ENCODE measurements at regions not wholly inside any gene's neighbourhood (a gene's known extent, or its start where the extent isn't known, plus 50 kb on each side); places are given as distances from the start of the nearest gene placed in this dataset.
"Not testable (repeated sequence)": the region's sequence is repeated elsewhere in the genome, so short reads cannot be mapped to it uniquely, and the experiment has no call there.

- DNase-seq (ENCODE audit: low spot score): no peak
These were observed 59.8 kb upstream of the C5orf63 start for GRCh38 chr5:127133071-127133470.

GRCh38 chr5:127136908-127137307, 63.6 kb upstream of the C5orf63 start:
- no peak for DNase-seq (ENCODE audit: low spot score)

GRCh38 chr5:127143722-127144121, 70.4 kb upstream of the C5orf63 start:
- DNase-seq (ENCODE audit: low spot score): no peak

DNA sequence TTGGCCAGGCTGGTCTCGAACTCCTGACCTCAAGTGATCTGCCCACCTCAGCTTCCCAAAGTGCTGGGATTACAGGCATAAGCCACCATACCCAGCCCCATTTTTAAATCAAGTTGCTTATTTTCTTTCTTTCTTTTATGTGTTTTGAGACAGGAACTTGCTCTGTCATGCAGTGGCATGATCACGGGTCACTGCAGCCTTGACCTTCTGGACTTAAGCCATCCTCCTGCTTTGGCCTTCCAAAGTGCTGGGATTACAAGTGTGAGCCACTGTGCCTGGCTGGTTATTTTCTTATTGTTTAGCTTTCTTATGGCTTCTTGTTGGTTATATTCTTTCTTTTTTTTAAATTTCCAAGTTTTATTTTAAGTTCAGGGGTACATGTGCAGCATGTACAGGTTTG, 79.7 kb upstream of the C5orf63 start:
- no peak for DNase-seq (ENCODE audit: low spot score)

- no peak for DNase-seq (ENCODE audit: low spot score)
These were observed 80.2 kb upstream of the C5orf63 start for GRCh38 chr5:127153521-127153920.

GRCh38 chr5:127163750-127164149, 90.4 kb upstream of the C5orf63 start:
- DNase-seq (ENCODE audit: low spot score): no peak

- no peak for DNase-seq (ENCODE audit: low spot score)
These were observed 97.8 kb upstream of the C5orf63 start for GRCh38 chr5:127170918-127171600.

GRCh38 chr5:127176769-127177168, 103.5 kb upstream of the C5orf63 start:
- DNase-seq (ENCODE audit: low spot score): no peak

GRCh38 chr5:127182631-127183030, 108.0 kb upstream of the MEGF10 start:
- not testable (repeated sequence) for DNase-seq (ENCODE audit: low spot score)

DNA sequence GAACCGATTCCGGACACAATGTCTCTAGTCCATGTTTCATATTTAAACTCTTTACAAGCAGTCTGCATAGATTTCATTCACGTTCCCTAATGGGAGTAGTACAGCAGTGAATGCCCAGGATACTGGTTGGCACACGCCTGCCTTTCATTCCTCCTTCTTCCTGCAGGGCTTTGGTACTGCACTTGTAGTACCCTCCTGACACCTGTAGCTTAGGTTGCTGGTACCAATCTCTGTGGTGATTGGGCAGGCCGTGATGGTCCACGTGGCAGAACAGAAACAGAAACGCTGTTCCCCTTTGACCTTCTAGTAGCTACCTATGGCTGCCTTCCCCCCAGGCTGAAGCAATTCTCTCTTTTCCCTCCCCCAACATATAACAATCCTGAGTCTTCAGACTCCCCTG, 107.3 kb upstream of the MEGF10 start:
- no peak for DNase-seq (ENCODE audit: low spot score)

- peak; percentile 20 for DNase-seq (ENCODE audit: low spot score)
These were observed 105.7 kb upstream of the MEGF10 start for GRCh38 chr5:127184851-127185250.

GRCh38 chr5:127186657-127187056, 103.9 kb upstream of the MEGF10 start:
- DNase-seq (ENCODE audit: low spot score): no peak

GRCh38 chr5:127187706-127188105, 102.9 kb upstream of the MEGF10 start:
- no peak for DNase-seq (ENCODE audit: low spot score)

DNA sequence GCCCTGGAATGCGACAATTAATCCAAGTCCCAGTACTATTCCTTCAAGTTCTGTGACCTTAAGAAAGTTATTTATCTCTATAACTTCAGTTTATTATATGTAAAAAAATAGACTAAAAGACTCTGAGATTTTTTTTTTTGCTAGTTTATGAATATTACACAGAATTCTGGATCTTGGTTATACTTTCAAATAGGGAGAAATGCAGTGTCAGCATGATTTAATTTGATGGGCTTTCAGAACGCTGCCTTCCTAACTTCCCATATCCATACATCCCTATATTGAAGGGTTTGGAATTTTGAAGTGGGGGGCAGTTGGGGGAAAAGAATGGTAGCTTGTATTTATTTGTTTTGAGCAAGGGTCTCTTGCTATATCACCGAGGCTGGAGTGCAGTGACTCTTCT, 98.4 kb upstream of the MEGF10 start:
- no peak for DNase-seq (ENCODE audit: low spot score)

DNA sequence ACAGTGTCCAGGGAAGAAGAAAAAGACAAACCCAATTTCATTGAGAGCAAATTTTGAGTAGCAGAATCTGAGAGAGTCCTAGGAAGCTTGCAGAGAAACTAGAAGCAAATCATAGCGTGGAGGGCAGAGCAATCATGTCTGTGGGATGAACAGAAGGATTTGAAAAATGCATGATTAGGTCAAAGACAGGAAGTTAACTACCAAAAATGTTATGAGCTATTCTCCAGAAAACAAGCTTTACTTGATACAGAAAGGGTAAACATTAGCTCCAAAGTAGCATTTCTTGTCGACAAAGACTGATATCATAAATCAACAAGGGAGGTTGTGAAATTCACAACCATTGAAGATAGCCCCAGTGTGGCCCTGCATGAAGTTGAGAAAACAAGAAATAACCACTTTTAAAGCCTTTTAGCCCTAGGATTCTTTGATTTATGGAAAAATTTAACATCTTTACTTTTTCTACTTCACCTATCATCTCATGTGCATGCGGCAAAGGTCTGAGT, 97.7 kb upstream of the MEGF10 start:
- no peak for DNase-seq (ENCODE audit: low spot score)

GRCh38 chr5:127196042-127196441, 94.6 kb upstream of the MEGF10 start:
- no peak for DNase-seq (ENCODE audit: low spot score)

DNA sequence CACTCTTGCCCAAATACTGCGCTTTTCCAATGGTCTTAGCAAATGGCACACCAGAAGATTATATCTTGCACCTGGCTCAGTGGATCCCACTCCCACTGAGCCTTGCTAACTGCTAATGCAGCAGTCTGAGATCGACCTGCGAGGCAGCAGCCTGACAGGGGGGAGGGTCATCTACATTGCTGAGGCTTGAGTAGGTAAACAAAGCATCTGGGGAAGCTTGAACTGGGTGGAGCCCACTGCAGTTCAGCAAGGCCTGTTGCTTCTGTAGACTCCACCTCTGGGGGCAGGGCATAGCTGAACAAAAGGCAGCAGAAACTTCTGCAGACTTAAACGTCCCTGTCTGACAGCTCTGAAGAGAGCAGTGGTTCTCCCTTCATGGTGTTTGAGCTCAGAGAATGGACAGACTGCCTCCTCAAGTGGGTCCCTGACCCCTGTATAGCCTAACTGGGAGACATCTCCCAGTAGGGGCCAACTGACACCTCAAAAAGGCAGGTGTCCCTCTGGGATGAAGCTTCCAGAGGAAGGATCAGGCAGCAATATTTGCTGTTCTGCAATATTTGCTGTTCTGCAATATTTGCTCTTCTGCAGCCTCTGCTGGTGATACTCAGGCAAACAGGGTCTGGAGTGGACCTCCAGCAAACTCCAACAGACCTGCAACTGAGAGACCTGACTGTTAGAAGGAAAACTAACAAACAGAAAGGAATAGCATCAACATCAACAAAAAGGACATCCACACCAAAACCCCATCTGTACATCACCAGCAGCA, 93.0 kb upstream of the MEGF10 start:
- DNase-seq (ENCODE audit: low spot score): not testable (repeated sequence)

- not testable (repeated sequence) for DNase-seq (ENCODE audit: low spot score)
These were observed 87.9 kb upstream of the MEGF10 start for GRCh38 chr5:127202738-127203137.

DNA sequence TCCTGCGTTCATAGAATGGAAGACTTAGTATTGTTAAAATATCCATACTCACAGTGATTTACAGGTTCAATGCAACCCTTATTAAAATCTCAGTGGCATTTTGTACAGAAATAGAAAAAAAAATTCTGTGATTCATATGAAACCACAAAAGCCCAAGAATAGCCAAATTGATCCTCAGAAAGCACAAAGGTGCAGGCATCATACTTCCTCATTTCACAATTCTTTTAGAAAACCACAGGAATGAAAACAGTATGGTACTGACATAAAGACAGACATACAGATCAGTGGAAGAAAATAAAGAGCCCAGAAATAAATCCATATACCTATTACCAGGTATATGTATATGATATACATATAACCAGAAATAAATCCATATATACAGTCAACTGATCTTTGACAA, 86.8 kb upstream of the MEGF10 start:
- peak; percentile 11 for DNase-seq (ENCODE audit: low spot score)

DNA sequence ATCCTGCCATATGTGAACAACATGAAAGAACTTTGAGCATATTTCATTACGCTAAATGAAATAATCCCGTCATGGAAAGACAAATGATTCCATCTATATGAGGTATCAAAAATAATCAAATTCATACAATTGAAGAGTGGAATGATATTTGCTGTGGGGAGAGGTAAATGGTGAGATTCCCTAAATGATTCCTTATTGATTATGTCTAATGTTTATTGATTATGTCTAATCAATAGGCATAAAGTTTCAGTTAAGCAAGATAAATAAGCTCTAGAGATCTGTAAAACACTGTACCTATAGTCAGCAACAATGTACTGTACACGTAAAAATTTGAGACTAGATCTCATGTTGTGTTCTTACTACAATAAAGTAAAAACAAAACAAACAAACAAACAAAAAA, 85.4 kb upstream of the MEGF10 start:
- DNase-seq (ENCODE audit: low spot score): no peak

DNA sequence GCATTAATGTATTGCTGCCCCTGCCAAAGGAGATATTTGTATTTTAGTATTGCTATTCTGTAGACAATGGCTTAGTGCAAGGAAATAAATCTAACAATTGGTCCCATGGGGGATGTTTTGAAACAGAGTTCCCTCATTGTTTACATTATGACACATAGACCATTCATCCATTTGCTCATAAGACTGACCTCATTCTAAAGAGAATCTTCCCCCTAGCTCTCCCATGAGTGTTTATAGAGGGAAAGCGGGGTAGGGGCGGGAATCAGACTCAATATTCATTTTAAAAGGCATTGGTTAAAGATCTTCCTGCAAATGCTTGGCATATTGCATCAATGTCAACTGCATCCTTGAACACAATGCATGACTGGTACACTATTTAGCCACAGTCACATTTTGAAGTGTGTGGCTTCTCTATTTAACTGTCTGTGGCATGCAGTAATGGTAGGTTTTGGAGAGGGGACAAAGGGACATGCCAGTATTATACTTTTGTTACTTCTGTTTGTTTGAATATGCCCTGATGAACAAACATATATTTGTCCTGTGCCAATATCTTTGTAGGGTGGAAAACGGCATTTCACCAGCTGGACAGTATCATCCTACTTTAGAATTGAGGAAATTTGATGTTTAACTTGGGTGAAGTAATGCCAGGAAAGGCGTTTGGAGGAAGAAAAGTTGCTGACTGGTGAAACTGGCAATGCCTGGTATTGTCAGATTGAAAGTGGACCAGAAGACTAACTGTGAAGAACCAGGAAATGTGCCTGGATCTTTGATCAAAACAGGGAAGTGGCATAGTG, 84.1 kb upstream of the MEGF10 start:
- peak; percentile 31 for DNase-seq (ENCODE audit: low spot score)

DNA sequence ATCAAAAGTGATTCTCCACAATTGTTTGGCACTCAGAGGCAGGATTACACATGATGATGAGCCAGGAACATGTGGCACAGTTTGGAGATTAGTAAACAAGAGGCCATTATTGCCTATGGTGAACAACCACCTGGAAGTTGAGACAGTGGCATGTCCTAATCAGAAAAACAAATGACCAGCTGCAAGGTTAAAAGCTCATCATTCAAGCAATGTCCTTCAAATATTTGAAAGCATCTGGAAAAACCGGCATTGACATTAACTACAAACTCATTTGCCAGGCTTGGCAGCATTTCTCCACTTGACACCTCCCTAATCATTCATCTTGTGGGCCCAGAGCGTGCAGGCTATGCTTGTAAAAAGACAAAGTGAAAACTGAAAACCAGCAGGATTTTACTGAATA, 80.6 kb upstream of the MEGF10 start:
- DNase-seq (ENCODE audit: low spot score): no peak

- no peak for DNase-seq (ENCODE audit: low spot score)
These were observed 77.4 kb upstream of the MEGF10 start for GRCh38 chr5:127213231-127213630.

Data from GM03348 (cell line).